Putamen (tissue), 1 donor: ENCODE measurements at regions not wholly inside any gene's neighbourhood (a gene's known extent, or its start where the extent isn't known, plus 50 kb on each side); places are given as distances from the start of the nearest gene placed in this dataset.
A peak's percentile ranks its signal among the peaks of the same experiment; 100 is the strongest.
"Not testable (repeated sequence)": the region's sequence is repeated elsewhere in the genome, so short reads cannot be mapped to it uniquely, and the experiment has no call there.

Experiments
- DNase-seq: peaks from one replicate; pipeline ENCODE4 v3.0.0-alpha.2; 2016; ENCODE audit warnings: low spot score

- DNase-seq: no peak
These were observed 921.5 kb downstream of the KCNT2 start for GRCh38 chr1:195686764-195687163.

GRCh38 chr1:195664628-195665027 lies 943.6 kb downstream of the KCNT2 start:
- no peak for DNase-seq

GRCh38 chr1:195663549-195664280 lies 944.5 kb downstream of the KCNT2 start:
- DNase-seq: no peak

- DNase-seq: no peak
These were observed 951.5 kb downstream of the KCNT2 start for GRCh38 chr1:195656780-195657179.

GRCh38 chr1:195648875-195649274 lies 959.4 kb downstream of the KCNT2 start:
- not testable (repeated sequence) for DNase-seq

GRCh38 chr1:195637539-195637938 lies 970.7 kb downstream of the KCNT2 start:
- DNase-seq: no peak

- no peak for DNase-seq
These were observed 990.0 kb downstream of the KCNT2 start for GRCh38 chr1:195618287-195618686.

GRCh38 chr1:195617106-195617505 lies 991.1 kb downstream of the KCNT2 start:
- DNase-seq: peak; percentile 6

GRCh38 chr1:195608883-195609282 lies 999.4 kb downstream of the KCNT2 start:
- DNase-seq: no peak

GRCh38 chr1:195606483-195606882 lies 1001.8 kb downstream of the KCNT2 start:
- DNase-seq: no peak

GRCh38 chr1:195604287-195604686 lies 1004.0 kb downstream of the KCNT2 start:
- no peak for DNase-seq

- no peak for DNase-seq
These were observed 1010.3 kb downstream of the KCNT2 start for GRCh38 chr1:195597891-195598290.

- no peak for DNase-seq
These were observed 1013.5 kb downstream of the KCNT2 start for GRCh38 chr1:195594773-195595172.

- DNase-seq: no peak
These were observed 1013.9 kb downstream of the KCNT2 start for GRCh38 chr1:195594322-195594721.

GRCh38 chr1:195591917-195592672 lies 1016.1 kb downstream of the KCNT2 start:
- no peak for DNase-seq

- DNase-seq: no peak
These were observed 1017.6 kb downstream of the KCNT2 start for GRCh38 chr1:195590649-195591048.

GRCh38 chr1:195584870-195585624 lies 1023.2 kb downstream of the KCNT2 start:
- DNase-seq: no peak

GRCh38 chr1:195580988-195581387 lies 1027.3 kb downstream of the KCNT2 start:
- DNase-seq: no peak

GRCh38 chr1:195577748-195578147 lies 1030.5 kb downstream of the KCNT2 start:
- no peak for DNase-seq

- no peak for DNase-seq
These were observed 1031.6 kb downstream of the KCNT2 start for GRCh38 chr1:195576641-195577040.

- DNase-seq: no peak
These were observed 1033.7 kb downstream of the KCNT2 start for GRCh38 chr1:195574511-195574910.

- no peak for DNase-seq
These were observed 1038.3 kb downstream of the KCNT2 start for GRCh38 chr1:195569934-195570333.

GRCh38 chr1:195568389-195568788 lies 1039.9 kb downstream of the KCNT2 start:
- DNase-seq: no peak
